AG04450 (cell line): ENCODE measurements at regions not wholly inside any gene's neighbourhood (a gene's known extent, or its start where the extent isn't known, plus 50 kb on each side); places are given as distances from the start of the nearest gene placed in this dataset.

Experiments
- CTCF ChIA-PET: fragments of 300-600, 350-600 bp; formaldehyde crosslinking; extraction: SDS; loops from one replicate; lab custom pipeline; 2022; ENCODE audit warnings: antibody characterized with exemption, inconsistent platforms; lab: Charles Lee
- POLR2A ChIA-PET: fragments of 350-600 bp; formaldehyde crosslinking; extraction: SDS; loops from one replicate; lab custom pipeline; 2021; ENCODE audit warnings: antibody characterized with exemption, inconsistent platforms; lab: Yijun Ruan, JAX
- DNase-seq: peaks from one replicate; pipeline ENCODE4 v3.0.0-alpha.2; 2011; ENCODE audit warnings: low read depth, low spot score
- H3K27ac ChIP-seq: one replicate; pipeline ENCODE4 v1.5.1; 2012; ENCODE audit warnings: low read depth, low read length, control low read depth
- H3K27me3 ChIP-seq: one replicate; pipeline ENCODE4 v1.6.0; 2012; ENCODE audit warnings: low read length; ENCODE audit not compliant: control insufficient read depth, insufficient read depth
- H3K4me3 ChIP-seq: 2 replicates; pipeline ENCODE4 v1.5.1; 2011; ENCODE audit warnings: mild to moderate bottlenecking, low read depth, low read length, control low read depth
- H3K9me3 ChIP-seq: 2 replicates; pipeline ENCODE4 v1.5.1; 2012; ENCODE audit warnings: low read length; ENCODE audit not compliant: control insufficient read depth, insufficient read depth
- CTCF ChIP-seq: IDR thresholded peaks from 2 replicates; pipeline ENCODE4 v1.5.1; 2011; ENCODE audit warnings: low read depth, low read length, control low read depth, inconsistent platforms

DNA sequence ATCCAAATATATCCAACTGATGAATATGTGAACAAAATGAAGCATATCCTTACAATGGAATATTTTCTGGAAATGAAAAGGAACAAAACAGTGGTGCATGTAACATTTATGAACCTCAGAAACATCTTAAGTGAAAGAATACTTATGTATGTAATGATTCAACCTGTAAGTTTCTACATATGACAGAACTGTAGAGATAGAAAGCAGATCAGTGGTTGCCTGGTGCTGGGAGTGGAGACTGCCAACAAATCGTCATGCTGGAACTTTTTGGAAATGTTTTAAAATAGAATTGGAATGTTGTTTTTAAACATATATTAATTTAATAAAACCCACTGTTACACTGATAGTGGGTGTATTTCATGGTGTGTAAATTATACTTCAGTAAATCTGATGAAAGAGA is 667.5 kb downstream of the RAPGEF2 start:
- no peak for DNase-seq
- POLR2A ChIA-PET, result no interaction called here
- no peaks in the 10 kb centered on the region for H3K27me3 ChIP-seq
- no peak overlapping the region for H3K4me3 ChIP-seq
- H3K9me3 ChIP-seq, result no peaks in the 10 kb centered on the region; the same call in 1 of the 2 replicates
- no peak for TF ChIP-seq CTCF
- no peak overlapping the region for H3K27ac ChIP-seq
- CTCF ChIA-PET, result no interaction called here

DNA sequence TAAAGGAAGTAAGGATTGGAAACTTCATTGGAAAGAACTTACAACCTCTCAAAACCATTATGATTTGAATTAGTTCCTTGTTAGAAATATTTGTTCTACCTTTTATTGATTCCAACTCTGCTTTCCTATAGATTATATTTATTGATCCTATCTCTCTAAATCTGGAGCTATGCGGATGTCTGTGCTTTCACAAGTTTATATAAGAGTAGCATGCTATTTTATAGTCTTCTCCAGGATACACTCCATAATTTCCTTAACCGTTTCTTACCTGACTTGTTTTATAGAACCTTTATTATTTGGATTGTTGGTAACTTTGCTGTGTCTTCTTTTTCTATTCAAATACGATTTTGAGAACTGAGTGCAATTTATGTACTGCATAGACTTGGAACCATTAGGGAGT is 668.1 kb downstream of the RAPGEF2 start:
- Histone ChIP-seq H3K4me3 (no peak overlapping the region), H3K9me3 (no peaks in the 10 kb centered on the region; the same call in 1 of the 2 replicates), H3K27me3 (no peaks in the 10 kb centered on the region), H3K27ac (no peak overlapping the region)
- DNase-seq, result no peak
- TF ChIP-seq CTCF, result no peak
- ChIA-PET POLR2A (no interaction called here), CTCF (no interaction called here)

- Histone ChIP-seq H3K9me3 (no peaks in the 10 kb centered on the region; the same call in 1 of the 2 replicates), H3K4me3 (no peak overlapping the region), H3K27me3 (no peaks in the 10 kb centered on the region), H3K27ac (no peak overlapping the region)
- no peak for TF ChIP-seq CTCF
- DNase-seq, result no peak
- POLR2A ChIA-PET, result no interaction called here
- CTCF ChIA-PET, result no interaction called here
Measured at GRCh38 chr4:159776961-159777360, 674.1 kb downstream of the RAPGEF2 start.

DNA sequence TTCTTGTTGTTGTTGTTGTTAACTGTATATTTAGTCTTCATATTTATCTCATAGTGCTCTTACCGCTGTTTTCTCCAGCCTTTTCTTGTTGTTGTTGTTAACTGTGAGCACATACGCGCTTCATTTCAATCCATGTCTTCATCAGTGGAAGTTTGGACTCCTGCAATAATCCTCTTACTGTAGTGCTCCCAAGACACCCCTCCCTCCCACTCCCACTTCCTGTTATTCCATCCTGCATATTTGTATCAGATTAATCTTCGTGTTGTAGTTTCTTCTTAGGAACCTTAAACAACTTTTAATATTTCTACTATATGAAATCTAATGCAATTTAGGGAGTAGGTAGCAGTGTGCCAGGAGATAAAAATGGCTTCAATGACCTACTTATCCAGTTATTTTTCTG is 674.8 kb downstream of the RAPGEF2 start:
- Histone ChIP-seq H3K27me3 (no peaks in the 10 kb centered on the region), H3K9me3 (no peaks in the 10 kb centered on the region; the same call in 1 of the 2 replicates), H3K4me3 (no peak overlapping the region), H3K27ac (no peak overlapping the region)
- CTCF ChIA-PET, result no interaction called here
- no peak for DNase-seq
- TF ChIP-seq CTCF, result no peak
- POLR2A ChIA-PET, result no interaction called here

GRCh38 chr4:159778298-159778697 is 675.4 kb downstream of the RAPGEF2 start:
- no peak for DNase-seq
- POLR2A ChIA-PET, result no interaction called here
- TF ChIP-seq CTCF, result no peak

More at GRCh38 chr4:159778298-159778697, 675.4 kb downstream of the RAPGEF2 start:
- Histone ChIP-seq H3K4me3 (no peak overlapping the region), H3K27me3 (no peaks in the 10 kb centered on the region), H3K27ac (no peak overlapping the region), H3K9me3 (no peaks in the 10 kb centered on the region; the same call in 1 of the 2 replicates)
- CTCF ChIA-PET, result no interaction called here
